ENCODE measurements at regions not wholly inside any gene's neighbourhood (a gene's known extent, or its start where the extent isn't known, plus 50 kb on each side); places are given as distances from the start of the nearest gene placed in this dataset.
"Not testable (repeated sequence)": the region's sequence is repeated elsewhere in the genome, so short reads cannot be mapped to it uniquely, and the experiment has no call there.

GRCh38 chr10:65413001-65413400 is 1512.8 kb upstream of the LRRTM3 start:
- no peak for FAIRE-seq

- no peak for FAIRE-seq
Measured at GRCh38 chr10:65415318-65415717, 1510.5 kb upstream of the LRRTM3 start.

GRCh38 chr10:65416094-65416493 is 1509.7 kb upstream of the LRRTM3 start:
- no peak for FAIRE-seq

DNA sequence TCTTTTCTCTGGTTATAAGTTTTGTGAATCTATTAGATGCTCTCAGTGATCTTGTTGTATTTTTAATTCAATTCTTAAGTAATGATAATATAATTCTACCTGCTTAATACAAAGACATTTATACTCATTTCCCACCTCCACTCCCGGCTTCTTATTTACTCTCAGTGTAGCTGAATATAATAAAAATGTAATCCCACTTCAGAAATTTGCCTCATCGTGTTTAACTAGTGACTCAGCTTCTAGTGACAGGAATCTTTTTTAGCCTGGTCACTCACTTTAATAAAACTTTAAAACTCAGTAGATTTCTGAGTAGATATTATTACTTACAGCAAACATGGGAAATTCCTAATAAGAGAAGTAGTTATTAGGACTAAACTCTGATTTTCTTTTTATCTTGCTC is 1506.2 kb upstream of the LRRTM3 start:
- no peak for FAIRE-seq

GRCh38 chr10:65423043-65423442 is 1502.8 kb upstream of the LRRTM3 start:
- no peak for FAIRE-seq

GRCh38 chr10:65429381-65429780 is 1496.5 kb upstream of the LRRTM3 start:
- FAIRE-seq: not testable (repeated sequence)

- no peak for FAIRE-seq
Measured at GRCh38 chr10:65430979-65431378, 1494.9 kb upstream of the LRRTM3 start.

- no peak for FAIRE-seq
Measured at GRCh38 chr10:65470986-65471385, 1454.8 kb upstream of the LRRTM3 start.

GRCh38 chr10:65482848-65483247 is 1443.0 kb upstream of the LRRTM3 start:
- FAIRE-seq: no peak

DNA sequence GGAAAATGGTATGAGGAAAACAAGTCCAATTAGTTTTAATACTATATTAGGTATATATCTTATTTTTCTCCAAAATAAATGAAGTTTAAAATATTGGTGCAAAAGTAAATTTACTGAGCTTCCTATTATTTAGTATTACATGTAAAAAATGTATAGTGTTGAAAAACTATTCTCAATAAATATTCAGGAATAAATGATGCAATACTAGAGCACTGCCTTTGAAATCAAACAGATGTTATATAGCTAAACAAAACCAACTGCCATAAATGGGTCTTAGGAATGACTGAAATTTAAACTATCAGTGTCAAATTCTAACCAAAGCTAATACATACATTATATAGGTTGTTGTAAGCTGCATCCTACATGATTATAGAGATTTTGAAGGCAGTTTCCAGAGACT is 1434.0 kb upstream of the LRRTM3 start:
- no peak for FAIRE-seq

GRCh38 chr10:65496541-65496940 is 1429.3 kb upstream of the LRRTM3 start:
- FAIRE-seq: no peak

DNA sequence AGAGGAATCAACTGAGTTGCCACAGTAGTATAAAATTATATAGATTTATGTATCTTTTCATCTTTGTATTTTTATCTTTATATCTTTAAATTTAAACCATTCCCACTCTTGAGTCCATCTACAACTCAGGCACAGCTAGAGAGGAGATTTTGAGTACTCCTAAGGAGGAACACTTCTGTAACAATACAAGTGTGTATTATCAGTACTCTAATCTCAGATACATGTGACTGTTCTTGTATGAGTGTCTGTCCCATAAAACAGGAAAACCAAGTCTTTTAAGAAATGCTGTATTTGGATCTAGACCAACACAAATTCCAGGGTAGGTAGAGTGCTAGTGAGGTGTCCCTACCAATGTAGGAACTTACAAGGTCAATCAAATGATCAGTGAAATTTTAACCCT is 1428.0 kb upstream of the LRRTM3 start:
- no peak for FAIRE-seq

- no peak for FAIRE-seq
Measured at GRCh38 chr10:65500716-65501115, 1425.1 kb upstream of the LRRTM3 start.

- no peak for FAIRE-seq
Measured at GRCh38 chr10:65501259-65501658, 1424.6 kb upstream of the LRRTM3 start.

DNA sequence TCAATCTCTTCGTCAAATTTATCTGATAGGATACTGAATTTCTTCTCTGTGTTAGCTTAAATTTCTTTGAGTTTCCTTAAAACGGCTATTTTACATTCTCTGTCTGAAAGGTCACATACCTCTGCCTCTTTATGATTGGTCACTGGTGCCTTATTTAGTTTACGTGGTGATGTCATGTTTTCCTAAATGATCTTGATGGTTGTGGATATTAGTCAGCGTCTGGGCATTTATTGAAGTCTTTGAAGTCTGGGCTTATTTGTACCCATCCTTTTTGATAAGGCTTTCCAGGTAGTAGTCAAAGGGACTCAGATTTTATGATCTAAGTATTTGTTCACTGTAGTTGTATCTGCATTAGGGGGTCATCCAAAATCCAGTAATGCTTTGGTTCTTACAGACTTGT is 1407.5 kb upstream of the LRRTM3 start:
- no peak for FAIRE-seq

DNA sequence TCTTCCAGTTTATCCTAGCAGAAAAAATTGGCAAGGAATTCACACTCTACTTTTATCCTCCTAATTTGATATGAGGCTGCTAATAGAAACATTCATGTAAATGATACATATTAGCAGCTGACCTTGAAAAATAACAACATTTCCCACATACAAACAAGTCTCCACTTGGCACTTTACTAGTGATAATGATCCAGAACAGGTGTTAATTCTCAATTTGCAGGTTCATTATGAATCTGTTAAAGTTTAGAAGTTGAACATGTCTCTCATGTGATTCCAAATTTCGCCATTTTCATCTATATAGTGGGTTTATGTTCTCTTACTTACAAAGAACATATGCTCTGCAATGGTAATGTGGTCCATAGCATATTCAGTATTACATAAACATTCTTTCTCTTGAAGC is 1396.8 kb upstream of the LRRTM3 start:
- FAIRE-seq: no peak

DNA sequence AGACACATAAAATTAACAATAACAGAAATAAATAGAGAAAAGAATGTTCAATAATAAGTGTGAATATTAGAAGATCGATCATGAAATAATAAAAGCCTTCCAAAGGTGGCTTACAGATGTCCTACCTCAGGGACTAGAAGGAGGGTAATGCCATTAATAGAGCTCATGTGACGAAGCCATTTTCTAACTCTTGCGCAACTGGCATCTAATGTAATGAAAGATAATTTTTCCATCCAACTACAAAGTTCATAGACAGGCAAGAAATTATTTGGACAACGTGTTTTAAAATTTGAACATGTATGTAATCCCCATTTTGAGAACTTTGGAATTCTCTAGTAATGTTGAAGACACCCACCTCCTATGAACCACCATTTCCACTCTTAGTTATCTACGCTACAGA is 1394.3 kb upstream of the LRRTM3 start:
- FAIRE-seq: no peak

DNA sequence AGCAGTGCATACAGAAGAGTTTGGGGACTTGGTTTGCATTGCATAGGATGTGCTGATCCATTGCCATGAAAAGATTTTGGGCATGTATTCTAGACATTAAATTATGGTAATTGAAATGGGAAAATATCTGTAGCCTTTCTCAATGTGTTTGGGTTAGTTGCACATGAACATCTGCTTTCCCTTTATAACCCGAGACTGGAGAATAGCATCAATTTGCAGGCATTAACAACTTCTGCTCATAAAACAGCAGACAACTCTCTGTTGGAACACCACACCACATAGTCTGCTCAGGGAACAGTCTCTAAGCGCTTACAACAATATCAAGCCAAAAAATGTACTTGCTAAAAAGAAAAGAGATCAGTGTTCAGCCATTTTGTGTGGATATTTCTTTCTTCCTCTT is 1391.1 kb upstream of the LRRTM3 start:
- no peak for FAIRE-seq

DNA sequence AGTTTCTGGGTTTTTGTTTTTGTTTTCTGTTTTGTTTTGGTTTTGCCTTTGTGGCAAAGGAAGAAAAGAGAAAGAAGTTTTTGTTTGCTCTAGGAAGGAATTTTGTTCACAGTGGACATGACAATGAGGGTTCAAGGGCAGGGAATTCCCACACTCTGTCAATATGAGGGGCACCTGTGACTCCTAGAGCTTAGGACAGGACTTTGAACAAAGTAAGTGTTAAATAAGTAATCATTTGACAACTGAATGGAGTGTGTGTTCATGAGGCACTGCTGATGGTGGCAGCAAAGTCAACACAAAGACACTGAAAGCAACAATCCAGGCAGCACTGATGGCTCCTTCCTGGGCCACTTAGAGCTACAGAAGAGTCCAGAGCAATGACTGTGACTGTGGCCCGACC is 1381.1 kb upstream of the LRRTM3 start:
- no peak for FAIRE-seq

DNA sequence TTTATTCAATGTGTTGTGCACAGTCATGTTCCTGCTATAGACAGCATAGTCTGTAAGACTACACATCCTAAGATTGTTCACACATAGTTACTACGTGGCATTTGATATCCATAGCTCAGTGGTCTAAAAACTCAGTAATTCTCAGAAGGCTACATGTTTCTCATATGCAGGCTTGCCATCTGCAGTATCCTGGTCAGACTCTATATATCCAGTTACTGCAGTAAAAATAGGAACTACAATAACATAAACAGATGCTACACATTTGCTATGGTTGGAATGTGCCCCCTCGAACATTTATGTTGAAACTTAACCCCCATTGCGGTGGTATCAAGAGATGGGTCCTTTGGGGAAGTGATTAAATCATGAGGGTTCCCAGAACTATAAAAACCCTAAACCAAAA is 1377.8 kb upstream of the LRRTM3 start:
- no peak for FAIRE-seq

DNA sequence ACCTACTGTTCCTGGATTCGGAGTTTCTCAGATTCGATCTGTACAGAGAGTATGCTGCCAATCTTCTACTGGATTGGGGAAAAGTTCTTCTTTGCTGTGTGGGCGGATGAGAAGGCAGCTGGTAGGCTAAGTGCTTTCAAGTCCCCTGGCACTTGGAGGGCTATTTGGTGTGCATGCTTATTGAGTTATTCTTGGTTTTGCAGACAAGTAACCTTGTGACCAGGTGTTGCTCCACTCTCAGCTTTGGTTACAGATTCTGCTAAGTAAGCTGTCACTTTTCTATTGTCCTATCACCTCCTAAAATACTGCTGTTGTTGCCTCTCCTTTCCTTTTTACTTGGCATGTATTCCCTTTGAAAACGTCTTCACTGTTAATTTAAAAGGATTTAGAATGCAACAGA is 1375.1 kb upstream of the LRRTM3 start:
- no peak for FAIRE-seq

DNA sequence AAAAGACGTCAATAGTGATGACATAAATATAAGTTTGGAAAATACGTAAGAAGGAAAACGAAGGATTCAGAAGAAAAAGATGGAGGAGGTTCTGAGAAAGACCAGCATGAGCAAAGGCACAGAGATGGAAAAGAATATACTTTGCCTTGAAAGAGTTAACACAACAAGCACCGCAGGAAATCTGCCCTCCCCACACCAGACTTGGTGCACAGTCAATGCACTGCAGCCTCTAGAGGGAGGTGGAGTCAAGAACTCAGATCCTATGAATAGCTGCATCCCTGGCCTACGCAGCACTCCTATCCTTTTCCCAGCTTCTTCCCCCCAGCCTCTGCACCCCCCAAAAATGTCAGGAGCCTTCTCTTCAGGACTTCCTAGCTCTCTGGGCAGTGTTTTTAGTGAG is 1370.6 kb upstream of the LRRTM3 start:
- no peak for FAIRE-seq

DNA sequence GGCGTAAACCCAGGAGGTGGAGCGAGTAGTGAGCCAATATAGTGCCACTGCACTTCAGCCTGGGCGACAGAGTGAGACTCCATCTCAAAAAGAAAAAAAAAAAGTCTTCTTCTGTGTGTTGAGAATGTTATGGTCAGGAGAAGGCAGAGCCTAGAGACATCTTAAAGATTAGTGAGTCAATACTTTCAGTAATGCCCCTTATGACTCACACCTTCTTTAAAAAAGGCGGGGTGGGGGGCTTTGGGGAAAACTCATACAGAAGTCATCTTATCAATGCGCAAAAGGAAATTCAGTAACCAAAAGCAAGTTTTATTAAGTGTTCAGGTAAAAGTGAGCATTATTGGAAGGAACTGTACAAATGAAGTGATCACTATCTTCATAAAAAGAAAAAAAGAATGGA is 1369.8 kb upstream of the LRRTM3 start:
- no peak for FAIRE-seq

GRCh38 chr10:65559369-65559768 is 1366.5 kb upstream of the LRRTM3 start:
- FAIRE-seq: no peak

DNA sequence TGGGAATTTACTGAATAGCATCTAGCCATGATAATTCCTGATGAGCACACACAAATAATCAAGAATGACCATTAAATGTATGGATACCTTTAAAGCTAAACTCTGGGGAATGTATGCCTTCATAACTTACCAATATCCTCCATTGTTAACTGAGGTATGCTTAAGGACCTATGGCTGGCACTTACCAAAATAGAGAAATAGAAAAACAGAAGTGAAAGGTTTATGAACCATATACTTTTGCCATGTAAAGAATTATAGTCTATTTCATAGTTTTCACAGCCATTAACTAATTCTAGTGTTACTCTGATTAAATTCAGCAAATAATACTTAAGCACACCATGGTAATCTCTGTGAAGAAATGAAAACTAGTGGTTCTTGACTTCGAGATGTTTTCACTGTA is 1360.6 kb upstream of the LRRTM3 start:
- no peak for FAIRE-seq

DNA sequence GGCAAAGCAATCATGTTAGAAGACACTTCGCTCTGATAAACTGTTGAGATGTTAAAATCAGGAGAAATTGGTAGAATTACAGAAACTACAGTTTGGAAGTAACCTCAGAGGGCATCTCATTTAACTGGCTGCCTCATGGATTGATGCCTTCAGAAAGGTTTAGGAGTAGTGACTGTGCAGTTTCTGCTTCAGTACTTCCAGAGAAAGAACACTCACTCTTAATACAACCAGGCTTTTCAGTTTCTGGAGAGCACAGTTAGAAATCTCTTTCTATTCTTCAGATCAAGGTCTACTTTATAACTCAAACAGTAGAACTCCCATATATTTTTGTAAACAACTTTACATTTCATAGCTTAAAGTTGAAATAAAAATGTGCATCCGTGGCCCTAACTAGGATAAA is 1358.9 kb upstream of the LRRTM3 start:
- no peak for FAIRE-seq

Measured in colon (tissue), 2 donors.